WTC11 (cell line): ENCODE measurements at regions not wholly inside any gene's neighbourhood (a gene's known extent, or its start where the extent isn't known, plus 50 kb on each side); places are given as distances from the start of the nearest gene placed in this dataset.

Experiments used
- IRF2 ChIP-seq: sonication (generic); formaldehyde crosslinking; IDR thresholded peaks from 2 replicates; pipeline ENCODE4 v1.8.0; 2022; ENCODE audit warnings: low read depth, missing genetic modification reagents, borderline replicate concordance
- JUN ChIP-seq: sonication (generic); formaldehyde crosslinking; IDR thresholded peaks from 2 replicates; pipeline ENCODE4 v1.8.0; 2023; ENCODE audit warnings: mild to moderate bottlenecking, missing genetic modification reagents
- MXD4 ChIP-seq: fragments of 250-450 bp; sonication (Bioruptor Pico); IDR thresholded peaks from 2 replicates; pipeline ENCODE4 v1.8.0; 2021; ENCODE audit warnings: mild to moderate bottlenecking, moderate library complexity, borderline replicate concordance
- TEAD1 ChIP-seq: sonication (generic); formaldehyde crosslinking; IDR thresholded peaks from 2 replicates; pipeline ENCODE4 v1.8.0; 2022; ENCODE audit warnings: mild to moderate bottlenecking, missing genetic modification reagents
- TF ChIP-seq, protein P1 (sequence below): fragments of 200-600 bp; IDR thresholded peaks from 2 replicates; pipeline ENCODE4 v1.8.0; 2022; ENCODE audit warnings: antibody characterized with exemption

DNA sequence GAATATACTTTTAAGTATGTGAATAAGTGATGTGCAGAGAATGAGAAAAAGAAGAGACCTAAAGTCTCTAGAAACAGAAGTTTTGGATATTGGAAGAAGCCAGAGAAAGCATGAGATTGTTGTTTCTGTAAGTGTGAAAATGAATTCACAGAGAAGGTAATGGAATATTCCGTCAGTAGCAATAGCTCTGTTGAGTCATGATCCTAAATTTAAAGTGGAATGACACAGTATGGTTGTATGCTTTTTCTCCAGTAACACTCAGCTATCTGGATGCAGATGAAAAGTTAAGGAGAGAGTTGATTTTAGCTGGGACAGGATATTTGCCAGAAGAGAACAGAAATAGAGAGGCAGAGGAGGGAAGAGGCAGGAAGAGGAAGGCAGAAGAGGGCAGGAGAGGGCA, 1166.3 kb downstream of the GALC start:
- TF ChIP-seq, protein P1, sequence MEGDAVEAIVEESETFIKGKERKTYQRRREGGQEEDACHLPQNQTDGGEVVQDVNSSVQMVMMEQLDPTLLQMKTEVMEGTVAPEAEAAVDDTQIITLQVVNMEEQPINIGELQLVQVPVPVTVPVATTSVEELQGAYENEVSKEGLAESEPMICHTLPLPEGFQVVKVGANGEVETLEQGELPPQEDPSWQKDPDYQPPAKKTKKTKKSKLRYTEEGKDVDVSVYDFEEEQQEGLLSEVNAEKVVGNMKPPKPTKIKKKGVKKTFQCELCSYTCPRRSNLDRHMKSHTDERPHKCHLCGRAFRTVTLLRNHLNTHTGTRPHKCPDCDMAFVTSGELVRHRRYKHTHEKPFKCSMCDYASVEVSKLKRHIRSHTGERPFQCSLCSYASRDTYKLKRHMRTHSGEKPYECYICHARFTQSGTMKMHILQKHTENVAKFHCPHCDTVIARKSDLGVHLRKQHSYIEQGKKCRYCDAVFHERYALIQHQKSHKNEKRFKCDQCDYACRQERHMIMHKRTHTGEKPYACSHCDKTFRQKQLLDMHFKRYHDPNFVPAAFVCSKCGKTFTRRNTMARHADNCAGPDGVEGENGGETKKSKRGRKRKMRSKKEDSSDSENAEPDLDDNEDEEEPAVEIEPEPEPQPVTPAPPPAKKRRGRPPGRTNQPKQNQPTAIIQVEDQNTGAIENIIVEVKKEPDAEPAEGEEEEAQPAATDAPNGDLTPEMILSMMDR, result no peak
- no peak for TF ChIP-seq TEAD1
- no peak for TF ChIP-seq MXD4 (CRISPR knock-in tag)
- no peak for TF ChIP-seq IRF2 (CRISPR knock-in tag)
- no peak for TF ChIP-seq JUN (CRISPR knock-in tag)
